PC-9 (cell line): ENCODE measurements at regions not wholly inside any gene's neighbourhood (a gene's known extent, or its start where the extent isn't known, plus 50 kb on each side); places are given as distances from the start of the nearest gene placed in this dataset.

ENCODE experiments used
- BruUV-seq: library from RNA; stranded (reverse); fragments of 400-500 nt; replicated peaks from 2 replicates; lab custom pipeline; 2021; lab: Mats Ljungman, UMichigan
- CTCF ChIA-PET: fragments of 300-600 bp; sonication (Branson Sonifier 250); formaldehyde crosslinking; loops from one replicate; lab custom pipeline; 2022; ENCODE audit warnings: antibody characterized with exemption; lab: Charles Lee
- POLR2A ChIA-PET: fragments of 300-600 bp; sonication (Branson Sonifier 250); formaldehyde crosslinking; loops from one replicate; lab custom pipeline; 2022; ENCODE audit warnings: antibody characterized with exemption; ENCODE audit not compliant: unreplicated experiment; lab: Charles Lee
- DNase-seq, 2 experiments: peaks; one replicate each; pipeline versions ENCODE4 v3.0.0 to v3.0.0-alpha.2; 2015 to 2022; ENCODE audit warnings: mixed read lengths in 1 of 2
- H2AFZ ChIP-seq: fragments of 200-600 bp; sonication (generic); 2 replicates; pipeline ENCODE4 v1.8.1; 2017; ENCODE audit warnings: antibody characterized with exemption
- H3F3A ChIP-seq: fragments of 200-600 bp; sonication (generic); 2 replicates; pipeline ENCODE4 v1.8.1; 2017; ENCODE audit warnings: antibody characterized with exemption, mild to moderate bottlenecking, low read depth; ENCODE audit not compliant: insufficient read depth
- H3K27ac ChIP-seq: fragments of 200-600 bp; sonication (generic); 2 replicates; pipeline ENCODE4 v1.6.1; 2016; ENCODE audit warnings: mixed run types
- H3K27me3 ChIP-seq: fragments of 200-600 bp; sonication (generic); 2 replicates; pipeline ENCODE4 v1.6.1; 2016; ENCODE audit warnings: low read depth, mixed run types; ENCODE audit not compliant: insufficient read depth
- H3K36me3 ChIP-seq: fragments of 200-600 bp; sonication (generic); 2 replicates; pipeline ENCODE4 v1.6.1; 2016; ENCODE audit warnings: low read depth, mixed run types
- H3K4me1 ChIP-seq: fragments of 200-600 bp; sonication (generic); replicated peaks from 2 replicates; pipeline ENCODE4 v1.6.1; 2016; ENCODE audit warnings: mixed run types; ENCODE audit not compliant: insufficient read depth
- H3K4me2 ChIP-seq: fragments of 200-600 bp; sonication (generic); 2 replicates; pipeline ENCODE4 v1.6.1; 2017; ENCODE audit warnings: mixed run types
- H3K4me3 ChIP-seq: fragments of 200-600 bp; sonication (generic); 2 replicates; pipeline ENCODE4 v1.6.1; 2016; ENCODE audit warnings: mixed run types
- H3K79me2 ChIP-seq: fragments of 200-600 bp; sonication (generic); 2 replicates; pipeline ENCODE4 v1.6.1; 2017; ENCODE audit warnings: low read depth, mixed run types
- H3K9me2 ChIP-seq: fragments of 200-600 bp; sonication (generic); 2 replicates; pipeline ENCODE4 v1.8.1; 2017; ENCODE audit warnings: mild to moderate bottlenecking; ENCODE audit not compliant: insufficient read depth
- H3K9me3 ChIP-seq: fragments of 200-600 bp; sonication (generic); 2 replicates; pipeline ENCODE4 v1.8.1; 2016; ENCODE audit warnings: low read depth; ENCODE audit not compliant: insufficient read depth
- H4K20me1 ChIP-seq: fragments of 200-600 bp; sonication (generic); 2 replicates; pipeline ENCODE4 v1.8.1; 2017; ENCODE audit not compliant: insufficient read depth
- EZH2 ChIP-seq: fragments of 200-600 bp; sonication (generic); IDR thresholded peaks from 2 replicates; pipeline ENCODE4 v1.8.0; 2017; ENCODE audit warnings: antibody characterized with exemption, low read depth
- intact Hi-C: fragments of 100-400 bp; cut with micrococcal nuclease; formaldehyde crosslinking; loops from one replicate; pipeline ENCODE4 v1.10.0; 2022; ENCODE audit not compliant: unreplicated experiment
- TF ChIP-seq, protein P1 (sequence below): fragments of 200-600 bp; sonication (generic); conservative IDR thresholded peaks from 2 replicates; pipeline ENCODE4 v1.6.1; 2017; ENCODE audit warnings: mixed run types, antibody characterized with exemption, mild to moderate bottlenecking, moderate library complexity

DNA sequence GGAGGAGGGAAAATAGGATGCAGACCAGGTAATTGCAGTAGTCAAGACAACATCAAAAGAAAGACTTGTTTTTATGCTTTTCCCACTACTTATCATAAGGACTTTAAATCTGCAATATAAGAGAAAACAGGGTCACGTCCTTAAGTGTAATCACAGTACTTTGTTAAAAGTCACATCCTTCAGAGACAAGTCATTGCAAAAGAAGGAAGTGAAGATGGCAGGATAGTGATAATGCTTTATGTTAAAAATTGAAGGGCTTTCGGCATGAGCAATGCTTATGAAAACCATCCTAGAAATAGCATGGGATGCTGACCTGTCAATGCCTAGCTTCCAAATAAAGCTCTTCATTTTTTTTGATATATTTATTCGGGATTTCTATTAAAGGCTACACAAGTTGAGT lies 110.2 kb upstream of the TENM3 start:
- Histone ChIP-seq H3F3A (no peaks in the 10 kb centered on the region), H3K4me1 (no peaks in the 10 kb centered on the region), H3K27me3 (peaks cover 1% of the 10 kb centered on the region; the same call in 1 of the 2 replicates), H4K20me1 (no peaks in the 10 kb centered on the region), H3K9me3 (no peaks in the 10 kb centered on the region), H3K9me2 (no peaks in the 10 kb centered on the region), H3K79me2 (no peaks in the 10 kb centered on the region), H3K27ac (no peak overlapping the region), H3K4me2 (no peak overlapping the region), H3K36me3 (no peaks in the 10 kb centered on the region), H2AFZ (no peak overlapping the region), H3K4me3 (no peak overlapping the region)
- intact Hi-C loops, result no loop called here
- ChIA-PET POLR2A (no interaction called here), CTCF (no interaction called here)
- DNase-seq, result no peak
- TF ChIP-seq EZH2, result no peak
- TF ChIP-seq, protein P1, sequence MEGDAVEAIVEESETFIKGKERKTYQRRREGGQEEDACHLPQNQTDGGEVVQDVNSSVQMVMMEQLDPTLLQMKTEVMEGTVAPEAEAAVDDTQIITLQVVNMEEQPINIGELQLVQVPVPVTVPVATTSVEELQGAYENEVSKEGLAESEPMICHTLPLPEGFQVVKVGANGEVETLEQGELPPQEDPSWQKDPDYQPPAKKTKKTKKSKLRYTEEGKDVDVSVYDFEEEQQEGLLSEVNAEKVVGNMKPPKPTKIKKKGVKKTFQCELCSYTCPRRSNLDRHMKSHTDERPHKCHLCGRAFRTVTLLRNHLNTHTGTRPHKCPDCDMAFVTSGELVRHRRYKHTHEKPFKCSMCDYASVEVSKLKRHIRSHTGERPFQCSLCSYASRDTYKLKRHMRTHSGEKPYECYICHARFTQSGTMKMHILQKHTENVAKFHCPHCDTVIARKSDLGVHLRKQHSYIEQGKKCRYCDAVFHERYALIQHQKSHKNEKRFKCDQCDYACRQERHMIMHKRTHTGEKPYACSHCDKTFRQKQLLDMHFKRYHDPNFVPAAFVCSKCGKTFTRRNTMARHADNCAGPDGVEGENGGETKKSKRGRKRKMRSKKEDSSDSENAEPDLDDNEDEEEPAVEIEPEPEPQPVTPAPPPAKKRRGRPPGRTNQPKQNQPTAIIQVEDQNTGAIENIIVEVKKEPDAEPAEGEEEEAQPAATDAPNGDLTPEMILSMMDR, result no peak
- BruUV-seq, result no TSS peak

- no peaks in the 10 kb centered on the region for H3F3A ChIP-seq
- POLR2A ChIA-PET, result interaction anchor here (0.5 kb wide), 1 partner anchor 16 kb away, joined by 5 read pairs; no protein-coding TSS in a partner anchor
- no peak for DNase-seq
- H2AFZ ChIP-seq, result no peak overlapping the region
- no peaks in the 10 kb centered on the region for H4K20me1 ChIP-seq
- no peaks in the 10 kb centered on the region for H3K9me2 ChIP-seq
- H3K27me3 ChIP-seq, result peaks cover 11% of the 10 kb centered on the region; the same call in 1 of the 2 replicates
- BruUV-seq, result no TSS peak
- no peak overlapping the region for H3K27ac ChIP-seq
- H3K79me2 ChIP-seq, result no peaks in the 10 kb centered on the region
- CTCF ChIA-PET, result no interaction called here
- H3K9me3 ChIP-seq, result no peaks in the 10 kb centered on the region
- intact Hi-C loops, result no loop called here
- H3K4me3 ChIP-seq, result no peak overlapping the region
- H3K4me1 ChIP-seq, result no peaks in the 10 kb centered on the region
- H3K4me2 ChIP-seq, result no peak overlapping the region
- no peaks in the 10 kb centered on the region for H3K36me3 ChIP-seq
- TF ChIP-seq EZH2, result no peak
- TF ChIP-seq, protein P1, result no peak
These were observed 108.9 kb upstream of the TENM3 start for GRCh38 chr4:182134261-182134660.

DNA sequence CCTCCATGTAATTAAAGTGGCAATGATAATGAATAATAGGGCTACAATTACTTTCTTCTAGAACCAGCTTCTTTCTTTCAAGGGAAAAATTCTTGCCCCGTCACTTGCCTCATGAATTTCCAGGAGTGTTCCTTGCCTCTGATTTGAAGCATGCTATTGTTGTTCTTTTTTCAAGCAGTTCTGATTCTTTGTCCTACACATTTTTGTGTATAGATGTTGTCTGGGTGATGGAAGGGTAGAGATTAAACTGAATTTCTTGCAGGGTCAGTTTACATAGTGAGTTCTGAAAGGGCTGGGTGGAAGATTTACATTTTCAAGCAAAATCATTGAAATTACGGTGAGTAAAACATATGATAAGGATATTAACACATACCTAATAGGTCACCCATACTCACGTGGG lies 107.0 kb upstream of the TENM3 start:
- Histone ChIP-seq H4K20me1 (no peaks in the 10 kb centered on the region), H2AFZ (no peak overlapping the region), H3K36me3 (no peaks in the 10 kb centered on the region), H3F3A (no peaks in the 10 kb centered on the region), H3K4me2 (no peak overlapping the region), H3K27ac (no peak overlapping the region), H3K4me3 (no peak overlapping the region), H3K9me2 (no peaks in the 10 kb centered on the region), H3K79me2 (no peaks in the 10 kb centered on the region), H3K4me1 (no peaks in the 10 kb centered on the region), H3K9me3 (no peaks in the 10 kb centered on the region), H3K27me3 (peaks cover 13% of the 10 kb centered on the region; the same call in 1 of the 2 replicates)
- ChIA-PET CTCF (no interaction called here), POLR2A (no interaction called here)
- BruUV-seq, result no TSS peak
- TF ChIP-seq EZH2, result no peak
- TF ChIP-seq, protein P1, result no peak
- intact Hi-C loops, result no loop called here
- DNase-seq, result no peak
